HepG2 (cell line): ENCODE measurements at regions not wholly inside any gene's neighbourhood (a gene's known extent, or its start where the extent isn't known, plus 50 kb on each side); places are given as distances from the start of the nearest gene placed in this dataset.
"Not testable (repeated sequence)": the region's sequence is repeated elsewhere in the genome, so short reads cannot be mapped to it uniquely, and the experiment has no call there.

Source experiments
- ATAC-seq: fragments of 200-7000 bp; cut with Tn5 transposase; 3 replicates; pipeline ENCODE4 v1.9.1; 2020; ENCODE audit warnings: mild to moderate bottlenecking, moderate library complexity
- BruUV-seq: library from RNA; stranded (reverse); fragments of 400-500 nt; replicated peaks from 2 replicates; lab custom pipeline; 2021; lab: Mats Ljungman, UMichigan
- CTCF ChIA-PET: fragments of 300-600 bp; formaldehyde crosslinking; extraction: SDS; loops from one replicate; lab custom pipeline; 2021; ENCODE audit warnings: low total read pairs, inconsistent platforms, low intra/inter-chr PET ratio; lab: Yijun Ruan, JAX
- POLR2A ChIA-PET: fragments of 350-600 bp; sonication (Branson Sonifier 250); formaldehyde crosslinking; loops from one replicate; lab custom pipeline; 2020; ENCODE audit warnings: antibody characterized with exemption, inconsistent platforms; lab: Yijun Ruan, JAX
- DNase-seq: peaks from one replicate; pipeline ENCODE4 v3.0.0-alpha.2; 2015; ENCODE audit warnings: low spot score
- FAIRE-seq: peaks from 3 replicates; lab custom pipeline; 2011; peaks lifted over from hg19 to GRCh38; lab: Jason Lieb, UNC
- H2AFZ ChIP-seq: one replicate; pipeline ENCODE4 v1.6.1; 2011; ENCODE audit warnings: low read length, inconsistent platforms
- H3K27ac ChIP-seq: fragments of 300-600 bp; 3 replicates; pipeline ENCODE4 v1.8.0; 2011; ENCODE audit warnings: mixed run types, mild to moderate bottlenecking, mixed read lengths, low read length, inconsistent platforms; ENCODE audit not compliant: insufficient read depth; ENCODE audit errors: extremely low read length
- H3K27me3 ChIP-seq, 2 experiments: fragments of 200-600 bp in 1 of 2; 2 replicates in 1 of 2; 3 replicates in 1 of 2; pipeline versions ENCODE4 v1.6.0 to v1.8.0; 2011; ENCODE audit warnings: low read length in 2 of 2, mild to moderate bottlenecking in 2 of 2, moderate library complexity in 2 of 2, inconsistent platforms in 1 of 2; ENCODE audit not compliant: insufficient read depth in 2 of 2, control insufficient read depth in 1 of 2
- H3K36me3 ChIP-seq, 2 experiments: fragments of 200-600 bp in 1 of 2; replicated peaks in 1 of 2; 2 replicates in 1 of 2; 3 replicates in 1 of 2; pipeline versions ENCODE4 v1.5.1 to v1.8.0; 2011; ENCODE audit warnings: low read length in 2 of 2, inconsistent platforms in 1 of 2; ENCODE audit not compliant: insufficient read depth in 2 of 2, control insufficient read depth in 1 of 2
- H3K4me1 ChIP-seq: 2 replicates; pipeline ENCODE4 v1.5.1; 2012; ENCODE audit warnings: low read length, inconsistent platforms; ENCODE audit not compliant: insufficient read depth
- H3K4me2 ChIP-seq: 2 replicates; pipeline ENCODE4 v1.6.0; 2011; ENCODE audit warnings: low read depth, low read length, inconsistent platforms
- H3K4me3 ChIP-seq, 3 experiments: fragments of 200-600 bp in 1 of 3; sonication (generic), shearing (Covaris generic) in 1 of 3; replicated peaks in 1 of 3; 2 replicates each; pipeline ENCODE4 v1.5.1; 2011 to 2016; ENCODE audit warnings: low read length in 3 of 3, inconsistent platforms in 2 of 3, low read depth in 2 of 3, mild to moderate bottlenecking in 2 of 3, control low read depth in 1 of 3, mixed read lengths in 1 of 3; ENCODE audit not compliant: insufficient read depth in 1 of 3
- H3K79me2 ChIP-seq: one replicate; pipeline ENCODE4 v1.6.1; 2011; ENCODE audit warnings: low read length, inconsistent platforms; ENCODE audit not compliant: insufficient read depth
- H3K9ac ChIP-seq: 2 replicates; pipeline ENCODE4 v1.6.0; 2011; ENCODE audit warnings: mild to moderate bottlenecking, low read depth, low read length, inconsistent platforms; ENCODE audit not compliant: insufficient read depth
- H3K9me3 ChIP-seq: 2 replicates; pipeline ENCODE4 v1.5.1; 2012; ENCODE audit warnings: mild to moderate bottlenecking, low read length
- H4K20me1 ChIP-seq: 2 replicates; pipeline ENCODE4 v1.6.0; 2011; ENCODE audit warnings: inconsistent platforms, mild to moderate bottlenecking, low read length, moderate library complexity; ENCODE audit not compliant: insufficient read depth
- ATM ChIP-seq: fragments of 450-650 bp; IDR thresholded peaks from 2 replicates; pipeline ENCODE4 v1.7.1; 2017; ENCODE audit warnings: mild to moderate bottlenecking, borderline replicate concordance
- KDM6A ChIP-seq: IDR thresholded peaks from 2 replicates; pipeline ENCODE4 v1.6.1; 2016; ENCODE audit warnings: low read depth
- MED8 ChIP-seq: sonication (generic); formaldehyde crosslinking; IDR thresholded peaks from 2 replicates; pipeline ENCODE4 v1.8.1; 2023; ENCODE audit warnings: mild to moderate bottlenecking, missing genetic modification reagents; ENCODE audit not compliant: insufficient replicate concordance
- SIX1 ChIP-seq: sonication (generic); formaldehyde crosslinking; IDR thresholded peaks from 2 replicates; pipeline ENCODE4 v1.4.0; 2020; ENCODE audit warnings: missing genetic modification reagents, borderline replicate concordance
- TIGD3 ChIP-seq: sonication (generic); formaldehyde crosslinking; IDR thresholded peaks from 2 replicates; pipeline ENCODE4 v1.5.1; 2020; ENCODE audit warnings: mild to moderate bottlenecking, missing genetic modification reagents, borderline replicate concordance
- WGBS: methylation state at CpG from one replicate; pipeline ENCODE4 v1.1.6; 2017; ENCODE audit warnings: low lambda C conversion rate; 5-methylcytosine and 5-hydroxymethylcytosine counted together
- in situ Hi-C: cut with HindIII; loops from 2 replicates; pipeline ENCODE4 v1.10.0; 2017; ENCODE audit warnings: low pct_unique_long_range_greater_than_20kb; ENCODE audit not compliant: extremely low pct_ligation_motif_present
- intact Hi-C: fragments of 100-400 bp; cut with micrococcal nuclease; formaldehyde crosslinking; loops from one replicate; pipeline ENCODE4 v1.10.0; 2022; ENCODE audit not compliant: unreplicated experiment

- no peak for TF ChIP-seq MED8 (CRISPR knock-in tag)
- TF ChIP-seq ATM = no peak
- no peak for TF ChIP-seq KDM6A (CRISPR knock-in tag)
- TF ChIP-seq SIX1 = no peak
- no peak for TF ChIP-seq TIGD3 (CRISPR knock-in tag)
- TF ChIP-seq, all 625 proteins: peak for 0
- Histone ChIP-seq H3K4me3 (no peak overlapping the region), H3K4me1 (no peaks in the 10 kb centered on the region), H4K20me1 (no peaks in the 10 kb centered on the region), H2AFZ (no peak overlapping the region), H3K27ac (no peak overlapping the region), H3K36me3 (no peaks in the 10 kb centered on the region), H3K9me3 (no peaks in the 10 kb centered on the region), H3K27me3 (no peaks in the 10 kb centered on the region), H3K9ac (no peak overlapping the region), H3K79me2 (no peaks in the 10 kb centered on the region), H3K4me2 (no peak overlapping the region)
- in situ Hi-C loops (no loop called here), intact Hi-C loops (no loop called here)
- ChIA-PET CTCF (no interaction called here), POLR2A (no interaction called here)
- ATAC-seq (no peak), FAIRE-seq (no peak), DNase-seq (no peak)
- BruUV-seq = no TSS peak
- WGBS = 24% methylated on average over 6 of the region's 6 CpGs
Observed at GRCh38 chr13:76285463-76285862, 600.7 kb downstream of the KCTD12 start.

- H3K36me3 ChIP-seq, POLR2A ChIA-PET, in situ Hi-C loops, H3K27me3 ChIP-seq, H3K27ac ChIP-seq, H3K4me2 ChIP-seq, H3K9ac ChIP-seq, H3K4me3 ChIP-seq, ATAC-seq, H3K9me3 ChIP-seq, BruUV-seq, intact Hi-C loops, H3K4me1 ChIP-seq, H2AFZ ChIP-seq, CTCF ChIA-PET, FAIRE-seq, H4K20me1 ChIP-seq, DNase-seq, H3K79me2 ChIP-seq: not testable (repeated sequence)
- 0% methylated on average over 1 of the region's 1 CpG for WGBS
Observed at GRCh38 chr13:76279766-76280165, 606.4 kb downstream of the KCTD12 start.
